Skeletal muscle tissue (tissue), 3 donors: ENCODE measurements at regions not wholly inside any gene's neighbourhood (a gene's known extent, or its start where the extent isn't known, plus 50 kb on each side); places are given as distances from the start of the nearest gene placed in this dataset.
A peak's percentile ranks its signal among the peaks of the same experiment; 100 is the strongest.

Experiments used
- H3K27ac ChIP-seq: one replicate; pipeline ENCODE4 v1.7.0; 2013; ENCODE audit warnings: mild to moderate bottlenecking, low read depth, low read length, inconsistent platforms
- H3K27me3 ChIP-seq, 3 donors: one replicate each; pipeline ENCODE4 v1.7.0; 2013; ENCODE audit warnings: low read length in 3 of 3; ENCODE audit not compliant: control insufficient read depth in 3 of 3, insufficient read depth in 3 of 3
- H3K36me3 ChIP-seq, 3 donors: one replicate each; pipeline ENCODE4 v1.7.0; 2013; ENCODE audit warnings: low read length in 3 of 3; ENCODE audit not compliant: control insufficient read depth in 3 of 3, insufficient read depth in 3 of 3
- H3K4me1 ChIP-seq, 3 donors: one replicate each; pipeline ENCODE4 v1.7.0; 2013; ENCODE audit warnings: low read length in 3 of 3, mild to moderate bottlenecking in 3 of 3; ENCODE audit not compliant: control insufficient read depth in 3 of 3, insufficient read depth in 3 of 3
- H3K4me3 ChIP-seq, 3 donors: one replicate each; pipeline ENCODE4 v1.7.0; 2013; ENCODE audit warnings: low read length in 3 of 3
- H3K9ac ChIP-seq, 3 donors: one replicate each; pipeline ENCODE4 v1.7.0; 2013; ENCODE audit warnings: low read length in 3 of 3, mild to moderate bottlenecking in 3 of 3, moderate library complexity in 2 of 3, low read depth in 1 of 3
- H3K9me3 ChIP-seq, 3 donors: one replicate each; pipeline ENCODE4 v1.7.0; 2013; ENCODE audit warnings: low read length in 3 of 3; ENCODE audit not compliant: control insufficient read depth in 3 of 3
- donor health status: Osteomylitis.

GRCh38 chr4:85420831-85421230, 54.1 kb upstream of the ARHGAP24 start:
- no peak overlapping the region for H3K9ac ChIP-seq
- H3K36me3 ChIP-seq, result no peaks in the 10 kb centered on the region
- H3K27me3 ChIP-seq, result no peaks in the 10 kb centered on the region
- H3K9me3 ChIP-seq, result no peaks in the 10 kb centered on the region
- peaks cover 0 to 2% (median 0%) of the 10 kb centered on the region in 3 donors for H3K4me1 ChIP-seq
- no peak overlapping the region for H3K27ac ChIP-seq
- no peak overlapping the region for H3K4me3 ChIP-seq

- H3K9ac ChIP-seq, result no peak overlapping the region
- no peaks in the 10 kb centered on the region for H3K9me3 ChIP-seq
- peaks cover 0 to 5% (median 0%) of the 10 kb centered on the region in 3 donors for H3K4me1 ChIP-seq
- no peaks in the 10 kb centered on the region for H3K27me3 ChIP-seq
- peak overlapping the region; percentile 13 for H3K27ac ChIP-seq
- no peaks in the 10 kb centered on the region for H3K36me3 ChIP-seq
- no peak overlapping the region for H3K4me3 ChIP-seq
Measured at GRCh38 chr4:85423431-85423830, 51.5 kb upstream of the ARHGAP24 start.
